ENCODE measurements at regions not wholly inside any gene's neighbourhood (a gene's known extent, or its start where the extent isn't known, plus 50 kb on each side); places are given as distances from the start of the nearest gene placed in this dataset.

GRCh38 chrX:53817548-53817947 lies 131.0 kb upstream of the HUWE1 start:
- Histone ChIP-seq H3K9ac (ENCODE audit: low read length) (no peak overlapping the region), H2AFZ (ENCODE audit: insufficient read depth, low read depth, low read length, poor library complexity, severe bottlenecking) (no peak overlapping the region), H3K4me2 (replicated peaks; ENCODE audit: low read depth, low read length, poor library complexity, severe bottlenecking) (no peak overlapping the region), H3K9me3 (ENCODE audit: control extremely low read depth in 1 of 3, control insufficient read depth in 2 of 3, insufficient read depth in 1 of 3, low read length in 2 of 3) (no peaks in the 10 kb centered on the region), H3K4me1 (ENCODE audit: control insufficient read depth in 2 of 2, insufficient read depth in 2 of 2, low read length in 2 of 2) (no peaks in the 10 kb centered on the region), H3K4me3 (ENCODE audit: control extremely low read depth in 1 of 5, extremely low read depth in 1 of 5, insufficient read depth in 1 of 5, low read depth in 2 of 5, low read length in 4 of 5) (no peak overlapping the region), H3K27me3 (replicated peaks in 1 of 4; ENCODE audit: control extremely low read depth in 1 of 4, control insufficient read depth in 3 of 4, insufficient read depth in 4 of 4, low read length in 3 of 4) (no peaks in the 10 kb centered on the region), H3K27ac (ENCODE audit: low read length in 2 of 2) (no peak overlapping the region), H4K20me1 (ENCODE audit: control insufficient read depth, insufficient read depth, low read length, poor library complexity, severe bottlenecking) (no peaks in the 10 kb centered on the region), H3K79me2 (ENCODE audit: control insufficient read depth, insufficient read depth, low read length) (no peaks in the 10 kb centered on the region), H3K36me3 (replicated peaks in 1 of 2; ENCODE audit: control extremely low read depth in 1 of 2, control insufficient read depth in 1 of 2, extremely low read depth in 1 of 2, insufficient read depth in 2 of 2, low read length in 1 of 2) (no peaks in the 10 kb centered on the region)
- no peaks in the 10 kb centered on the region for H3K27me3 Mint-ChIP-seq
- ATAC-seq (ENCODE audit: low read depth) = no peak
- H3K4me3 Mint-ChIP-seq = no peak overlapping the region
- CTCF ChIA-PET = no interaction called here
- WGBS (ENCODE audit: insufficient coverage) = no CpG with 5 or more reads among the region's 3 CpGs
- intact Hi-C loops (cut with micrococcal nuclease) = no loop called here
- H3K27ac Mint-ChIP-seq = no peak overlapping the region
- H3K9me3 Mint-ChIP-seq (ENCODE audit: insufficient read depth) = no peaks in the 10 kb centered on the region
- POLR2A ChIA-PET = no interaction called here
- DNase-seq = no peak
- H3K4me1 Mint-ChIP-seq = no peaks in the 10 kb centered on the region
- TF ChIP-seq EZH2 (IDR thresholded peaks at IDR 0.05; ENCODE audit: borderline replicate concordance, insufficient read depth, low read depth, low read length, poor library complexity, severe bottlenecking) (no peak), CTCF (IDR thresholded peaks at IDR 0.05) (no peak)

DNA sequence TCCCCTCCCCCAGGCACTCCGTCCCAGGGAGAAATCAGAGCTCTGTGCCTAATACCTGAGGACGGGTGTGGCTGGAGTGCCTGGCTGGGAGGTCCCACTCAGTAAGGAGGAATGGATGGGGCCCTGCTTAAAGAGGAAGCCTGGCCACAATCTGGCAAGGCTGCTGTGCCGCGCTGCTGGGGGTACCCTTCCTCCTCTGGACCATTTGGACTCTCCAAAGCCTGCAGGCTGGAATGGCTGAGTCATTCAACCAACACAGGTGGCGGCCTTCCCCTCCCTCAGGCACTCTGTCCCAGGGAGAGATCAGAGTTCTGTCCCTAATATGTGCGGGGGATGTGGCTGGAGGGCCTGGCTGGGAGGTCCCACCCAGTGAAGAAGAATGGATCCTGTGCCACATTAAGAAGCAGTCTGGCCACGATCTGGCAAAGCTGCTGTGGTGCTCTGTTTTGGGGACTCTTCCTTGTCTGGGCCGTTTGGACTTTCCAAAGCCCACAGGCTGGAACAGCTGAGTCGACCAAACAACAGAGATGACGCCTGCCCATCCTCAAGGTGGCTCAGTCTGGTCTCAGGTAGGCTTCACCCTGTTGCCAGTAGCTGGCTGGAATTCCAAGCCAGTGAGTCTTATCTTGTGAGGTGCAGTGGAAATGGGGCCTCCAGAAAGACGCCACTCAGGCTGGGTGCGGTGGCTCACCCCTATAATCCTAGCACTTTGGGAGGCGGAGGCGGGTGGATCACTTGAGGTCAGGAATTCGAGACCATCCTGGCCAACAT lies 127.3 kb upstream of the HUWE1 start:
- H3K4me3 ChIP-seq (ENCODE audit: control extremely low read depth in 1 of 5, extremely low read depth in 1 of 5, insufficient read depth in 1 of 5, low read depth in 2 of 5, low read length in 4 of 5) = no peak overlapping the region
- TF ChIP-seq CTCF (IDR thresholded peaks at IDR 0.05) (no peak), EZH2 (IDR thresholded peaks at IDR 0.05; ENCODE audit: borderline replicate concordance, insufficient read depth, low read depth, low read length, poor library complexity, severe bottlenecking) (no peak)
- ChIA-PET CTCF (no interaction called here), POLR2A (interaction anchor here (0.7 kb wide), 1 partner anchor 130 kb away, joined by 3 read pairs; no protein-coding TSS in a partner anchor)
- Mint-ChIP-seq H3K9me3 (ENCODE audit: insufficient read depth) (no peaks in the 10 kb centered on the region), H3K4me3 (no peak overlapping the region), H3K27me3 (no peaks in the 10 kb centered on the region), H3K27ac (no peak overlapping the region), H3K4me1 (no peaks in the 10 kb centered on the region)
- 93% methylated on average over 7 of the region's 15 CpGs for WGBS (ENCODE audit: insufficient coverage)
- no peaks in the 10 kb centered on the region for H3K9me3 ChIP-seq (ENCODE audit: control extremely low read depth in 1 of 3, control insufficient read depth in 2 of 3, insufficient read depth in 1 of 3, low read length in 2 of 3)
- intact Hi-C loops (cut with micrococcal nuclease) = no loop called here
- no peaks in the 10 kb centered on the region for H3K36me3 ChIP-seq (replicated peaks in 1 of 2; ENCODE audit: control extremely low read depth in 1 of 2, control insufficient read depth in 1 of 2, extremely low read depth in 1 of 2, insufficient read depth in 2 of 2, low read length in 1 of 2)
- H3K27ac ChIP-seq (ENCODE audit: low read length in 2 of 2) = no peak overlapping the region
- H2AFZ ChIP-seq (ENCODE audit: insufficient read depth, low read depth, low read length, poor library complexity, severe bottlenecking) = no peak overlapping the region
- H3K27me3 ChIP-seq (replicated peaks in 1 of 4; ENCODE audit: control extremely low read depth in 1 of 4, control insufficient read depth in 3 of 4, insufficient read depth in 4 of 4, low read length in 3 of 4) = no peaks in the 10 kb centered on the region
- no peaks in the 10 kb centered on the region for H3K4me1 ChIP-seq (ENCODE audit: control insufficient read depth in 2 of 2, insufficient read depth in 2 of 2, low read length in 2 of 2)
- no peak for DNase-seq
- no peaks in the 10 kb centered on the region for H4K20me1 ChIP-seq (ENCODE audit: control insufficient read depth, insufficient read depth, low read length, poor library complexity, severe bottlenecking)
- ATAC-seq (ENCODE audit: low read depth) = no peak
- no peak overlapping the region for H3K9ac ChIP-seq (ENCODE audit: low read length)
- no peaks in the 10 kb centered on the region for H3K79me2 ChIP-seq (ENCODE audit: control insufficient read depth, insufficient read depth, low read length)
- no peak overlapping the region for H3K4me2 ChIP-seq (replicated peaks; ENCODE audit: low read depth, low read length, poor library complexity, severe bottlenecking)
